OCI-LY3 (cell line): ENCODE measurements at regions not wholly inside any gene's neighbourhood (a gene's known extent, or its start where the extent isn't known, plus 50 kb on each side); places are given as distances from the start of the nearest gene placed in this dataset.

Experiments used
- H2AFZ ChIP-seq: fragments of 200-600, 300-600 bp; shearing (Covaris generic); 2 replicates; pipeline ENCODE4 v1.6.0; 2014; ENCODE audit warnings: antibody characterized with exemption, low read depth, low read length
- H3K27ac ChIP-seq: fragments of 200-600, 300-600 bp; sonication (generic); 2 replicates; pipeline ENCODE4 v1.5.1; 2014; ENCODE audit warnings: mild to moderate bottlenecking, low read length, moderate library complexity, mixed read lengths
- H3K27me3 ChIP-seq: fragments of 200-600, 300-600 bp; sonication (generic); 2 replicates; pipeline ENCODE4 v1.6.1; 2014; ENCODE audit warnings: low read depth, low read length, mixed read lengths
- H3K36me3 ChIP-seq: fragments of 200-600, 300-600 bp; sonication (generic); replicated peaks from 2 replicates; pipeline ENCODE3; 2014; ENCODE audit warnings: low read depth, low read length, mixed read lengths
- H3K4me1 ChIP-seq: fragments of 300-600, 200-600 bp; sonication (generic); 2 replicates; pipeline ENCODE4 v1.6.1; 2014; ENCODE audit warnings: low read length, mixed read lengths
- H3K4me2 ChIP-seq: fragments of 200-600, 300-600 bp; sonication (generic); 2 replicates; pipeline ENCODE4 v1.6.1; 2014; ENCODE audit warnings: low read length, mixed read lengths
- H3K4me3 ChIP-seq: fragments of 300-600, 200-600 bp; sonication (generic); 2 replicates; pipeline ENCODE4 v1.5.1; 2014; ENCODE audit warnings: antibody characterized with exemption, mild to moderate bottlenecking, low read length, moderate library complexity
- H3K79me2 ChIP-seq: fragments of 300-600, 200-600 bp; shearing (Covaris generic); 2 replicates; pipeline ENCODE4 v1.6.1; 2014; ENCODE audit warnings: mild to moderate bottlenecking, low read length, mixed read lengths
- H3K9ac ChIP-seq: fragments of 300-600, 200-600 bp; shearing (Covaris generic); 2 replicates; pipeline ENCODE4 v1.6.0; 2014; ENCODE audit warnings: mild to moderate bottlenecking, low read length, moderate library complexity
- H3K9me3 ChIP-seq: fragments of 200-600, 300-600 bp; shearing (Covaris generic); 2 replicates; pipeline ENCODE4 v1.6.1; 2014; ENCODE audit warnings: low read length, mixed read lengths; ENCODE audit not compliant: insufficient read depth
- H4K20me1 ChIP-seq: fragments of 200-600, 300-600 bp; sonication (generic); 2 replicates; pipeline ENCODE4 v1.6.1; 2016; ENCODE audit warnings: low read length, mixed read lengths; ENCODE audit not compliant: insufficient read depth
- EZH2phosphoT487 ChIP-seq: fragments of 200-600 bp; shearing (Covaris generic); IDR thresholded peaks from 2 replicates; pipeline ENCODE4 v1.6.1; 2018; ENCODE audit warnings: antibody characterized with exemption, mixed run types, low read depth
- TF ChIP-seq, protein P1 (sequence below): fragments of 200-600, 300-600 bp; sonication (generic); IDR thresholded peaks from 2 replicates; pipeline ENCODE4 v1.5.1; 2014; ENCODE audit warnings: antibody characterized with exemption, low read length, low read depth

DNA sequence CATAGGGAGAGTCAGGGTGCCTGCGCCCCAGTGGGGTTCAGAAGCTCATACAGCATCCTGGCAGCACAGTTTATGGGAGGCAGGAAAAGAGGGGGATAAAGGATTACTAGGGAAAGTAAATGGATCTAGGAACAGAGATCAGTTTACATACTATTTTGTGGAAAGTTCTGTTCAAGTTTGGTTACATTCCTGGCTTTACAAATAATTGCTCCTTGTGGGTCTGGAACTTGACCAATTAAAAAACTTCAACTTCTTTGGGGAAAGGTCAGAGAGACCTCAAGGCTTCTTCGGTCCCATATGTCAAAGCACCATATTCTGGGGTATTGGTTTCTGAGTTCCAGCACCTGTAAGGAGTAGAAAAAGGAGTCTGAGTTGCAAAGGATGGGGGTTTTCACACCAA lies 64.1 kb downstream of the ZDHHC19 start:
- no peak overlapping the region for H3K4me3 ChIP-seq
- peaks cover 29% of the 10 kb centered on the region for H3K4me1 ChIP-seq
- H3K79me2 ChIP-seq, result no peaks in the 10 kb centered on the region
- no peak overlapping the region for H3K27ac ChIP-seq
- TF ChIP-seq, protein P1, sequence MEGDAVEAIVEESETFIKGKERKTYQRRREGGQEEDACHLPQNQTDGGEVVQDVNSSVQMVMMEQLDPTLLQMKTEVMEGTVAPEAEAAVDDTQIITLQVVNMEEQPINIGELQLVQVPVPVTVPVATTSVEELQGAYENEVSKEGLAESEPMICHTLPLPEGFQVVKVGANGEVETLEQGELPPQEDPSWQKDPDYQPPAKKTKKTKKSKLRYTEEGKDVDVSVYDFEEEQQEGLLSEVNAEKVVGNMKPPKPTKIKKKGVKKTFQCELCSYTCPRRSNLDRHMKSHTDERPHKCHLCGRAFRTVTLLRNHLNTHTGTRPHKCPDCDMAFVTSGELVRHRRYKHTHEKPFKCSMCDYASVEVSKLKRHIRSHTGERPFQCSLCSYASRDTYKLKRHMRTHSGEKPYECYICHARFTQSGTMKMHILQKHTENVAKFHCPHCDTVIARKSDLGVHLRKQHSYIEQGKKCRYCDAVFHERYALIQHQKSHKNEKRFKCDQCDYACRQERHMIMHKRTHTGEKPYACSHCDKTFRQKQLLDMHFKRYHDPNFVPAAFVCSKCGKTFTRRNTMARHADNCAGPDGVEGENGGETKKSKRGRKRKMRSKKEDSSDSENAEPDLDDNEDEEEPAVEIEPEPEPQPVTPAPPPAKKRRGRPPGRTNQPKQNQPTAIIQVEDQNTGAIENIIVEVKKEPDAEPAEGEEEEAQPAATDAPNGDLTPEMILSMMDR, result no peak
- no peak for TF ChIP-seq EZH2phosphoT487
- H2AFZ ChIP-seq, result no peak overlapping the region
- no peaks in the 10 kb centered on the region for H3K27me3 ChIP-seq
- H3K4me2 ChIP-seq, result no peak overlapping the region
- H3K9me3 ChIP-seq, result no peaks in the 10 kb centered on the region
- no peaks in the 10 kb centered on the region for H4K20me1 ChIP-seq
- H3K9ac ChIP-seq, result no peak overlapping the region
- H3K36me3 ChIP-seq, result no peaks in the 10 kb centered on the region

DNA sequence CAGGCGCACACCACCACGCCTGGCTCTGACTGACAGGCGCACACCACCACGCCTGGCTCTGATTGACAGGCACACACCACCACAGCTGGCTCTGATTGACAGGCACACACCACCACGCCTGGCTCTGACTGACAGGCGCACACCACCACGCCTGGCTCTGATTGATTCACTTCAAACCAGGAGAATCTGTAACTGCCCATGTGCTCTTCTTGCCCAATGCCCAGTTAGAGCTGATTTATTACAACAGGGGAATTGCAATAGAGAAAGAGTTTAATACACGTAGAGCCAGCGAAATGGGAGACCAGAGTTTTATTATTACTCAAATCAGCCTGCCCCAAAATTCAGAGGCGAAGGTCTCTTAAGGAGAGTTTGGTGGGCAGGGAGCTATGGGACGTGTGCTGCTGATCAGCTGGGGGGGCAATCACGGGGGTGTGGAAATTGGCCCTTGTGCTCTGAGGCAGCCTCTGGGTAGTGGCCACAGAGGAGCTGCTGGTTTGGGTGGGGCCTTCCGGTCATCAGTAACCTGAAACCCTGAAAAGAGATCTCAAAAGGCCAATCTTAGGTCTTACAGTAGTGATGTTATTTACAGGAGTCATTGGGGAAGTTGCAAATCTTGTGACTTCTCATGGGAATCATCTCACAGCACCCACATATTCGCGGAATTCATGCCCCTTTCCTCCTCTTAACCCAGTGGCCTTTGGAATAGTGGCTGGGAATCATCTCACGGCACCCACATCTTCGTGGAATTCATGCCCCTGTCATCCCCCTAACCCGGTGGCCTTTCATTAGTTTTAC lies 63.8 kb upstream of the TFRC start:
- H3K9ac ChIP-seq, result no peak overlapping the region
- no peak overlapping the region for H2AFZ ChIP-seq
- H4K20me1 ChIP-seq, result no peaks in the 10 kb centered on the region
- no peaks in the 10 kb centered on the region for H3K36me3 ChIP-seq
- H3K27ac ChIP-seq, result no peak overlapping the region
- no peak for TF ChIP-seq EZH2phosphoT487
- TF ChIP-seq, protein P1, result no peak
- H3K4me1 ChIP-seq, result peaks cover 40% of the 10 kb centered on the region
- no peaks in the 10 kb centered on the region for H3K9me3 ChIP-seq
- no peaks in the 10 kb centered on the region for H3K27me3 ChIP-seq
- H3K4me2 ChIP-seq, result no peak overlapping the region
- H3K79me2 ChIP-seq, result no peaks in the 10 kb centered on the region
- H3K4me3 ChIP-seq, result no peak overlapping the region

- Histone ChIP-seq H3K4me1 (peaks cover 28% of the 10 kb centered on the region), H3K27ac (no peak overlapping the region), H3K27me3 (no peaks in the 10 kb centered on the region), H3K9me3 (no peaks in the 10 kb centered on the region), H3K36me3 (no peaks in the 10 kb centered on the region), H4K20me1 (no peaks in the 10 kb centered on the region), H2AFZ (no peak overlapping the region), H3K79me2 (no peaks in the 10 kb centered on the region), H3K4me3 (no peak overlapping the region), H3K4me2 (no peak overlapping the region), H3K9ac (no peak overlapping the region)
- TF ChIP-seq EZH2phosphoT487, result no peak
- TF ChIP-seq, protein P1, result no peak
Measured at GRCh38 chr3:196144383-196145105, 62.7 kb upstream of the TFRC start.

GRCh38 chr3:196143708-196144382 lies 62.0 kb upstream of the TFRC start:
- no peaks in the 10 kb centered on the region for H3K9me3 ChIP-seq
- no peaks in the 10 kb centered on the region for H3K27me3 ChIP-seq
- H3K27ac ChIP-seq, result no peak overlapping the region
- no peak overlapping the region for H3K9ac ChIP-seq
- H3K4me3 ChIP-seq, result no peak overlapping the region
- H3K4me1 ChIP-seq, result peaks cover 24% of the 10 kb centered on the region
- H3K4me2 ChIP-seq, result no peak overlapping the region
- H4K20me1 ChIP-seq, result no peaks in the 10 kb centered on the region
- no peaks in the 10 kb centered on the region for H3K36me3 ChIP-seq
- TF ChIP-seq EZH2phosphoT487, result no peak
- TF ChIP-seq, protein P1, result no peak
- no peak overlapping the region for H2AFZ ChIP-seq
- H3K79me2 ChIP-seq, result no peaks in the 10 kb centered on the region
